ENCODE measurements at regions not wholly inside any gene's neighbourhood (a gene's known extent, or its start where the extent isn't known, plus 50 kb on each side); places are given as distances from the start of the nearest gene placed in this dataset.

DNA sequence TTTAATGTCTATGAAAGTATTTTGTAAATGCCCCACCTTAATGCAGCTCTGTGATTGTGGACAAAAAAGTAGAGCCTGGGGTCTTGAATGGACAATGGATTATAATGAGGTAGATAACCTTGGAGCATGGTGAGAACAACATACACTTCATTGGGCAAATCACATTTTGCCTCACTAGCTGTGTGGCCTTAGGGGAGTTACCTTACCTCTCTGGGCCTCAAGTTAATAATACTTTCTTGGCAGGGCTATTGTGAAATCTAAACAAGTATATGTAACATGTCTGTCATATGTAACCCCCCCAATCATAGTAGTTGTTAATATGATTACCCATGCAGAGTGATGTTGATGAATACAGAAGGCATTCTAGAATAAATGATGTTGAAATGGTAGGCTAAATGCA lies 213.6 kb upstream of the ANKRD55 start:
- Mint-ChIP-seq H3K27me3 (no peaks in the 10 kb centered on the region), H3K4me1 (ENCODE audit: low read depth) (no peaks in the 10 kb centered on the region), H3K9me3 (no peaks in the 10 kb centered on the region), H3K4me3 (no peak overlapping the region), H3K36me3 (ENCODE audit: low read depth) (no peaks in the 10 kb centered on the region), H3K27ac (no peak overlapping the region)
- no peak for DNase-seq

DNA sequence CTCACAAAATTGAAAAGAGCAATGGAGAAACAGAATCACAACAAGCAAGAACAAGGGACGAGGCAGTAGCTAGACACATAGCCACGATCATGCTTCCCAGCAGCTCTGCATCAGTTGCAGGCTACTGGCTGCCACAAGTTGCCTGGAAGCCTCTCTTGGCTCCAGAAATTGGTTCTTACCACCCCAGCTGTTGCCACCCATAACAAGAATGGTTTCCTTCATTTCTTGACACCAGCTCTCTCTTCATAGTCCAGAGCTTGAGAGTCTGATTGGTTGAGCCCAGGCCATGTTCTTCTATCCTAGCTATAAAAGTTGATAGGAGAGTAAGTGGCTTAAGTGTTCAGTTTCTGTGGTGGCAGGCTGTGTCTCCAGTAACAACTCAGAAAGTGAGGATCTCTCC lies 210.7 kb upstream of the ANKRD55 start:
- DNase-seq = no peak
- no peaks in the 10 kb centered on the region for H3K36me3 Mint-ChIP-seq (ENCODE audit: low read depth)
- no peak overlapping the region for H3K27ac Mint-ChIP-seq
- H3K27me3 Mint-ChIP-seq = no peaks in the 10 kb centered on the region
- no peak overlapping the region for H3K4me3 Mint-ChIP-seq
- no peaks in the 10 kb centered on the region for H3K4me1 Mint-ChIP-seq (ENCODE audit: low read depth)
- H3K9me3 Mint-ChIP-seq = no peaks in the 10 kb centered on the region

DNA sequence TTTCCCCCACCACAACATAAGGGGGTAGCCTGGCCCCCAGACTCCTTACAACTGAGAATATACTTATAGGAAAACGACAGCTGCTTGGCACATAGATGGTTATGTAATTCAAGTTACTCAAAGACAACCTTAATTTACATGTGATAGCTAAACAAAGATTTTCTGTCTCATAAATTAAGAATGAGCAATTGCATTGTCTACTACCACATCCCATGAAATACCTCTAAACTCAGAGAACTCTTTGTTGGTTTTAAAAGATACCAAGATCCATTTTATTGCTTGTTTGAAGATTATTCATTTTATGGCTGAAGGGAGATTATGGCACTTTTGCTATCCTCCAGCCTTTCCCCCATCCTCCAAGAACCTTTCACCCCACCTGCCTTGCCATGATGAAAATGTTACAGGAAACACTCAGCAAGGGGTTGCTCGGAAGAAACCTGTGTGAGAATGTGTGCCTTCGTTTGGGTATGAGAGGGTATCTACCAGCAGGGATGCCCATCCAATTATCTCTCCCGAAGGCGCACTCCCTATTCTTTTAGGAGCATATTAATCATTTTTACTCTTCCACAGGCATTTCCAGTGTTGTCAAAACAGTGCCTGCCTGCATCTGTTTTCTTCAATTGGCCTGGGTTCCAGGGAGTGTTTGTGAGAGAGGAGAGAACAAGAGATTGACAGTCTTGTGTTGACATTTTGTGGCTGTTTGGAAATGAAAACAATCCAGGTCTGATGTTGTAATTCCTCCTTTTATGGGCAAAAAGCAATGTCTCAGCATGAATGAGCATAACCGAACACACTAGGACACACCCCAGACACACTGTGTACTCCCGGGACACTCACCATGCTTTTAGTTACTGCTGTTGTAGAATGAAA lies 208.0 kb upstream of the ANKRD55 start:
- Mint-ChIP-seq H3K9me3 (no peaks in the 10 kb centered on the region), H3K4me3 (no peak overlapping the region), H3K4me1 (ENCODE audit: low read depth) (peaks cover 5% of the 10 kb centered on the region), H3K27me3 (no peaks in the 10 kb centered on the region), H3K27ac (no peak overlapping the region), H3K36me3 (ENCODE audit: low read depth) (no peaks in the 10 kb centered on the region)
- no peak for DNase-seq

- Mint-ChIP-seq H3K4me3 (no peak overlapping the region), H3K27ac (no peak overlapping the region), H3K9me3 (no peaks in the 10 kb centered on the region), H3K27me3 (no peaks in the 10 kb centered on the region), H3K4me1 (ENCODE audit: low read depth) (peaks cover 11% of the 10 kb centered on the region), H3K36me3 (ENCODE audit: low read depth) (no peaks in the 10 kb centered on the region)
- DNase-seq = no peak
These were observed 201.9 kb upstream of the ANKRD55 start for GRCh38 chr5:56434986-56435385.

GRCh38 chr5:56433039-56433617 lies 200.0 kb upstream of the ANKRD55 start:
- no peaks in the 10 kb centered on the region for H3K9me3 Mint-ChIP-seq
- H3K4me3 Mint-ChIP-seq = no peak overlapping the region
- DNase-seq = no peak
- peaks cover 11% of the 10 kb centered on the region for H3K4me1 Mint-ChIP-seq (ENCODE audit: low read depth)
- no peaks in the 10 kb centered on the region for H3K36me3 Mint-ChIP-seq (ENCODE audit: low read depth)
- H3K27me3 Mint-ChIP-seq = no peaks in the 10 kb centered on the region
- H3K27ac Mint-ChIP-seq = no peak overlapping the region

GRCh38 chr5:56432321-56432720 lies 199.2 kb upstream of the ANKRD55 start:
- Mint-ChIP-seq H3K27ac (no peak overlapping the region), H3K4me3 (no peak overlapping the region), H3K36me3 (ENCODE audit: low read depth) (no peaks in the 10 kb centered on the region), H3K9me3 (no peaks in the 10 kb centered on the region), H3K27me3 (no peaks in the 10 kb centered on the region), H3K4me1 (ENCODE audit: low read depth) (peaks cover 11% of the 10 kb centered on the region)
- no peak for DNase-seq

DNA sequence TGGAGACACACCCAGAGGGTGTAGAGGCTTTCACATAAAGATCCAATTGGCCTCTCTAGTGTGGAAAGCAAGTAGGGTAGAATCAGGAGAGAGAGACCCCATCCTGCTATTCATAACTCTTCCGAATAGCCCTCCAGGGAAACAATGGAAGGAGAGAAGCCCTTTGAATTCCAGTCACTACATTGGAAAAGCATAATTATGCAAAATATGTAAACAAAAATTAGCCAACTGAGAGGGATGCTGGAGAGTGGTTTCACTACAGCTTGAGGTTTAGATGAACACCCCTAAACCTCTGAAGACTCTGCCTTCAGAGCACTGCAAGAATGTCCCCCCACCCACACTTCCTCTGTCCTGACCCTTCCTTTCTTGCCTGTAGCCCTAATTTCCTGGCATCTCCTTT lies 197.3 kb upstream of the ANKRD55 start:
- Mint-ChIP-seq H3K36me3 (ENCODE audit: low read depth) (no peaks in the 10 kb centered on the region), H3K9me3 (no peaks in the 10 kb centered on the region), H3K4me3 (no peak overlapping the region), H3K4me1 (ENCODE audit: low read depth) (no peaks in the 10 kb centered on the region), H3K27me3 (no peaks in the 10 kb centered on the region), H3K27ac (no peak overlapping the region)
- DNase-seq = no peak

DNA sequence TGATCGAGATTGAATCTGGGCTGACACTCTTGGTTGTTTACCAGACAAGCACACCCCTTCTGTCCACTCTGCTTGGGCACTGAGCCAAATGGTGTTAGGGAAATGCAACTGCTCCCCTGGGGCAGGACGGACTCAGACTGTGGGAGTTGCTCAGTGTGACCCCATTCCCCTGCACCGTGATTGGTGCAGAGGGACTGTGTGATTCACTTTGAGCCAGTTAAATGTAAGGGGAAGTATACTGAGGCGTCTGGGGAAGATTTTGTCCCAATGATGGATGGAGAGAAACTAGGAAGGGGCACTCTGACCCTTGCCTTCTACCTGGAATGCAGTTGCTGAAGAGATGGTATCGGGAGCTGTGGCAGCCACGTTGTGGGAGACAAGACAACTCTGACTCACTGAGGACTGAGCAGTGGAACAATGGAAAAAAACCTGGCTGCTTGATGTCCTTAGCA lies 196.0 kb upstream of the ANKRD55 start:
- no peak for DNase-seq
- Mint-ChIP-seq H3K36me3 (ENCODE audit: low read depth) (no peaks in the 10 kb centered on the region), H3K4me1 (ENCODE audit: low read depth) (no peaks in the 10 kb centered on the region), H3K27ac (no peak overlapping the region), H3K27me3 (no peaks in the 10 kb centered on the region), H3K9me3 (no peaks in the 10 kb centered on the region), H3K4me3 (no peak overlapping the region)

- no peak for DNase-seq
- H3K9me3 Mint-ChIP-seq = peaks cover 4% of the 10 kb centered on the region
- no peak overlapping the region for H3K27ac Mint-ChIP-seq
- no peaks in the 10 kb centered on the region for H3K27me3 Mint-ChIP-seq
- H3K4me3 Mint-ChIP-seq = no peak overlapping the region
- no peaks in the 10 kb centered on the region for H3K4me1 Mint-ChIP-seq (ENCODE audit: low read depth)
- no peaks in the 10 kb centered on the region for H3K36me3 Mint-ChIP-seq (ENCODE audit: low read depth)
These were observed 193.6 kb upstream of the ANKRD55 start for GRCh38 chr5:56426693-56427092.

GRCh38 chr5:56422076-56422762 lies 189.1 kb upstream of the ANKRD55 start:
- no peak overlapping the region for H3K27ac Mint-ChIP-seq
- no peaks in the 10 kb centered on the region for H3K36me3 Mint-ChIP-seq (ENCODE audit: low read depth)
- no peaks in the 10 kb centered on the region for H3K27me3 Mint-ChIP-seq
- H3K9me3 Mint-ChIP-seq = peaks cover 36% of the 10 kb centered on the region
- H3K4me3 Mint-ChIP-seq = no peak overlapping the region
- no peaks in the 10 kb centered on the region for H3K4me1 Mint-ChIP-seq (ENCODE audit: low read depth)
- DNase-seq = no peak

GRCh38 chr5:56421246-56422075 lies 188.3 kb upstream of the ANKRD55 start:
- Mint-ChIP-seq H3K9me3 (peaks cover 36% of the 10 kb centered on the region), H3K27me3 (no peaks in the 10 kb centered on the region), H3K4me1 (ENCODE audit: low read depth) (no peaks in the 10 kb centered on the region), H3K27ac (no peak overlapping the region), H3K4me3 (no peak overlapping the region), H3K36me3 (ENCODE audit: low read depth) (no peaks in the 10 kb centered on the region)
- no peak for DNase-seq

DNA sequence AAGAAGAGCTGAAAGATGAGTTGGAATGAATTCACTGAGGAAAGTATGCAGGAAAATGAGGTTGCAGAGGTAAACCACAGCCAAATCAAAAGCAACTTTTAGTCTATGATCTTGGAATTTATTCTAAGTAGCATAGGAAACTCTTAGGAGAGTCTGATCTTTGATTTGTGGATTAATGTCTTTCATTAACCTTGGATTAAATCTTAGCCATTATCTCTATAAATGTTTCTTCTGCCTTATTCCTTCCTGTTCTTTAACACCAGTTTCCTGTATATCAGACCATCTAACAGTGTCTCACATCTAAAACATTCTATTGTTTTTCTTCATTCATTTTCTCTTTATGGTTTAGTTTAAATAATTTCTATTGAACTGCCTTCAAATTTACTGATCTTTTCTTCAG lies 187.2 kb upstream of the ANKRD55 start:
- Mint-ChIP-seq H3K27ac (no peak overlapping the region), H3K36me3 (ENCODE audit: low read depth) (no peaks in the 10 kb centered on the region), H3K9me3 (peaks cover 36% of the 10 kb centered on the region), H3K4me1 (ENCODE audit: low read depth) (peaks cover 5% of the 10 kb centered on the region), H3K27me3 (no peaks in the 10 kb centered on the region), H3K4me3 (no peak overlapping the region)
- no peak for DNase-seq

DNA sequence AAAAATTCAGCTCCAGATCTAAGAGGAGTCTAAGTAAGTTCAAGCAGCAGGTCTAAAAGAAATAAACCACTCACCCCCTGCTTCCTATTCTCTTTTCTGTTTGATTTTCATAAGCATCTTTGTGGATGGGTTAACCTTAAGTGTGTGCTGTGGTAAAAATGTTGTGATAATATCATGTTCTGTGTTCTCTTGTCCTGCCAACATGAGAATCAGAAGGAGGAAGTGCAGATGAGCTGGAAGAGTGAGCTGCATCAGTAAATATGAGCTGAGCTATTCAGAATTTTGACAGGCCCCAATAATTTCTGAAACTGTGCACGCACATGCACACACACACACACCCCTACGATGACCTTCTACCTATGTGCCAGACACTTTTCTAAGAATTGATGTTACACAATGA lies 186.5 kb upstream of the ANKRD55 start:
- Mint-ChIP-seq H3K27ac (no peak overlapping the region), H3K4me1 (ENCODE audit: low read depth) (peaks cover 8% of the 10 kb centered on the region), H3K9me3 (peaks cover 36% of the 10 kb centered on the region), H3K4me3 (no peak overlapping the region), H3K27me3 (no peaks in the 10 kb centered on the region), H3K36me3 (ENCODE audit: low read depth) (no peaks in the 10 kb centered on the region)
- DNase-seq = no peak

DNA sequence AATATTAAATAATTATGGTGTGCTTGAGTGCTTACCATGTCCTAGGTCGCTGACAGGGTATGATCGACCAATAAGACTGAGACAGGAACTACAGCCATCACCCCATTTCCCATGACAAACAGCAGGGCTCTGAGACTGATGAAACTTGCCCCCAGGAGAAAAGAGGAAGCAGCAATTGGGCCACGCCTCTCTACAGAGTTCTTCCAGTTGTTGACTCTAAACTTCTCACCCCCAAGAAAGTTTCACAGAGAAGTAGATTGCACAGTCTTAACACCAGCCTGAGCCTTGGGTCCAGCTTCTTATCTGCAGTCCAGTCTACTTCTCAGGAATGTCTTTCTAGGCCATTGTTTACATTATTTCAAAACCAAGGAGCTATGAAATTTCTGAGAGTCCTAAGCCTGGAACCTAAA lies 182.2 kb upstream of the ANKRD55 start:
- H3K4me3 Mint-ChIP-seq = no peak overlapping the region
- H3K27ac Mint-ChIP-seq = no peak overlapping the region

More for the DNA sequence above, 182.2 kb upstream of the ANKRD55 start:
- H3K27me3 Mint-ChIP-seq = no peaks in the 10 kb centered on the region
- peaks cover 18% of the 10 kb centered on the region for H3K4me1 Mint-ChIP-seq (ENCODE audit: low read depth)
- no peaks in the 10 kb centered on the region for H3K36me3 Mint-ChIP-seq (ENCODE audit: low read depth)
- DNase-seq = no peak
- peaks cover 20% of the 10 kb centered on the region for H3K9me3 Mint-ChIP-seq
